Activated gamma-delta T cell treated with Interleukin-2 at 50 U/mL for 16 hours (primary cell): ENCODE measurements at regions not wholly inside any gene's neighbourhood (a gene's known extent, or its start where the extent isn't known, plus 50 kb on each side); places are given as distances from the start of the nearest gene placed in this dataset.
"Not testable (repeated sequence)": the region's sequence is repeated elsewhere in the genome, so short reads cannot be mapped to it uniquely, and the experiment has no call there.

Experiments used
- DNase-seq: peaks from one replicate; pipeline ENCODE4 v3.0.0-alpha.2; 2020

- DNase-seq: no peak
Observed at GRCh38 chr10:65235266-65235665, 1690.6 kb upstream of the LRRTM3 start.

- no peak for DNase-seq
Observed at GRCh38 chr10:65235846-65236245, 1690.0 kb upstream of the LRRTM3 start.

GRCh38 chr10:65265451-65265954 is 1660.3 kb upstream of the LRRTM3 start:
- no peak for DNase-seq

- not testable (repeated sequence) for DNase-seq
Observed at GRCh38 chr10:65269551-65269950, 1656.3 kb upstream of the LRRTM3 start.

GRCh38 chr10:65270969-65271368 is 1654.9 kb upstream of the LRRTM3 start:
- no peak for DNase-seq

GRCh38 chr10:65273115-65273514 is 1652.7 kb upstream of the LRRTM3 start:
- DNase-seq: no peak

- DNase-seq: no peak
Observed at GRCh38 chr10:65275296-65275695, 1650.5 kb upstream of the LRRTM3 start.

- no peak for DNase-seq
Observed at GRCh38 chr10:65284495-65285041, 1641.3 kb upstream of the LRRTM3 start.

GRCh38 chr10:65285726-65286125 is 1640.1 kb upstream of the LRRTM3 start:
- not testable (repeated sequence) for DNase-seq

GRCh38 chr10:65291286-65291685 is 1634.5 kb upstream of the LRRTM3 start:
- no peak for DNase-seq

- DNase-seq: no peak
Observed at GRCh38 chr10:65292551-65292950, 1633.3 kb upstream of the LRRTM3 start.

GRCh38 chr10:65294329-65294728 is 1631.5 kb upstream of the LRRTM3 start:
- no peak for DNase-seq

- DNase-seq: no peak
Observed at GRCh38 chr10:65301181-65301580, 1624.7 kb upstream of the LRRTM3 start.

GRCh38 chr10:65306201-65306600 is 1619.6 kb upstream of the LRRTM3 start:
- no peak for DNase-seq

GRCh38 chr10:65312876-65313275 is 1613.0 kb upstream of the LRRTM3 start:
- no peak for DNase-seq

GRCh38 chr10:65313406-65313805 is 1612.4 kb upstream of the LRRTM3 start:
- DNase-seq: no peak

GRCh38 chr10:65314253-65314652 is 1611.6 kb upstream of the LRRTM3 start:
- no peak for DNase-seq

- DNase-seq: no peak
Observed at GRCh38 chr10:65319493-65319892, 1606.3 kb upstream of the LRRTM3 start.

- no peak for DNase-seq
Observed at GRCh38 chr10:65320236-65321026, 1605.4 kb upstream of the LRRTM3 start.

GRCh38 chr10:65323802-65324201 is 1602.0 kb upstream of the LRRTM3 start:
- DNase-seq: no peak

GRCh38 chr10:65325913-65326312 is 1599.9 kb upstream of the LRRTM3 start:
- no peak for DNase-seq

- no peak for DNase-seq
Observed at GRCh38 chr10:65328486-65328885, 1597.3 kb upstream of the LRRTM3 start.

- no peak for DNase-seq
Observed at GRCh38 chr10:65335311-65335710, 1590.5 kb upstream of the LRRTM3 start.

- no peak for DNase-seq
Observed at GRCh38 chr10:65340340-65340739, 1585.5 kb upstream of the LRRTM3 start.
